Stimulated activated CD4-positive, alpha-beta T cell treated with anti-CD3 and anti-CD28 coated beads, Interleukin-1b, Interleukin-23, amount 100 ng/mL, for 48 hours (primary cell): ENCODE measurements at regions not wholly inside any gene's neighbourhood (a gene's known extent, or its start where the extent isn't known, plus 50 kb on each side); places are given as distances from the start of the nearest gene placed in this dataset.

Source experiments
- DNase-seq: peaks from one replicate; pipeline ENCODE4 v3.0.0-alpha.2; 2020

DNA sequence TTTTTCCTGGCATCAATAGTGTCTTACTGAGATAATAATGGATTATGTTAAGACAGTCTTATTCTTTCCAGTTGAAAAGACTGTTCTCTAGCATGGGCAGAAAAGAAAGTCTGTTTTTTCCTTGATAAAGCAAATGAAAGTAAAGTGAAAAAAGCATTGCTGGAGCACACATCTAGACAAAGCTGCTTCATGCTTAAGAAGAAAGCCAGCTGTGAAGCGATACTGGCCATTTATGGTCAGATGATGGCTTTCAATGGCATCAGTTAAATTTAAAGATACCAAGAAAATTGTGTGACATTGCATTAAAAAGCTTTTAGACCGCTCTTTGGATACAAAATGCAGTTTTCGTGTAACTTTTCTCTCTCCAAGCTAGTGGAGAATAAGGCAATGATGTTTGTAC, 242.1 kb upstream of the TRAM1L1 start:
- DNase-seq, result no peak

GRCh38 chr4:117328333-117328732, 243.0 kb upstream of the TRAM1L1 start:
- DNase-seq, result no peak

DNA sequence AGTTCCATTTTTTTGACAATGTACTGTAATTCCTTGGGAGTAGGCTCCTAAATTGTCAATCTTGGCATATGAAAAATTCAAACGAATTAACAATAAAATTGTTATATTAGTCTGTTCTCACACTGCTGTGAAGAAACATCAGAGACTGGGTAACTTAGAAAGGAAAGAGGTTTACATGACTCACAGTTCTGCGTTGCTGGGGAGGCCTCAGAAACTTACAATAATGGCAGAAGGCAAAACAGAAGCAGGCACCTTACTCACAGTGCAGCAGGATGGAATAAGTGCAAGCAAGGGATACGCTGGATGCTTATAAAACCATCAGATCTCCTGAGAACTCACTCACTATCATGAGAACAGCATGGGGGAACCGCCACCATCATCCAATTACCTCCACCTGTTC, 246.4 kb upstream of the TRAM1L1 start:
- no peak for DNase-seq

DNA sequence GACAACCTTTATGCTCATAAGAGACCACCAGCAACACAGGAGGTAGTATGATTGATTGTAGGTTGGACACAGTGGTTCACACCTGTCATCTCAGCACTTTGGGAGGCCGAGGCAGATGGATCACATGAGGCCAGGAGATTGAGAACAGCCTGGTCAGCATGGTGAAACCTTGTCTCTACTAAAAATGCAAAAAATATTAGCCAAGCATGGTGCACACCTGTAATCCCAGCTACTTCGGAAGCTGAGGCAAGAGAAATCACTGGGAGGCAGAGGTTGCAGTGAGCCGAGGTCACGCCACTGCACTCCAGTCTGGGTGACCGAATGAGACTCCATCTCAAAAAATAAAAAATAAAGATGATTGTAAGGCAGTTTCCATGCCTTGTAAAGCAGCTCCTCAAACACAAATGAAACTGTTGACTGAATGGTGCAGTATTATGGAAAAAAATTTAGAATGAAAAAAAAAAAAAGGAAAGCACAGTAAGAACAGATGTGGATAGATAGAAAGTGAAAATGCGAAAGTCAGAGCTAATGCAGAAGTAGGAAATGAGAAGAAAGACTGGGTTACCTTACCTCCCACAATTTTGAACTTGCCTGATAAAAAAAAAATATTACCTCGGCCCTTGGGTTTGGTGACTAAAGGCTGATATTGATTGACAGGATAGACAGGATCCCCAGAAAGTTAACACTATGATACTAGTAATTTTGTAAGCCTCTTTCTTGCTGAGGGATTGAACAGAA, 249.2 kb upstream of the TRAM1L1 start:
- no peak for DNase-seq

- no peak for DNase-seq
Measured at GRCh38 chr4:117357437-117357836, 272.1 kb upstream of the TRAM1L1 start.

- DNase-seq, result no peak
Measured at GRCh38 chr4:117357866-117358265, 272.5 kb upstream of the TRAM1L1 start.

- no peak for DNase-seq
Measured at GRCh38 chr4:117370944-117371668, 285.7 kb upstream of the TRAM1L1 start.

- DNase-seq, result no peak
Measured at GRCh38 chr4:117375101-117375500, 289.7 kb upstream of the TRAM1L1 start.

- DNase-seq, result no peak
Measured at GRCh38 chr4:117376692-117377091, 291.3 kb upstream of the TRAM1L1 start.

DNA sequence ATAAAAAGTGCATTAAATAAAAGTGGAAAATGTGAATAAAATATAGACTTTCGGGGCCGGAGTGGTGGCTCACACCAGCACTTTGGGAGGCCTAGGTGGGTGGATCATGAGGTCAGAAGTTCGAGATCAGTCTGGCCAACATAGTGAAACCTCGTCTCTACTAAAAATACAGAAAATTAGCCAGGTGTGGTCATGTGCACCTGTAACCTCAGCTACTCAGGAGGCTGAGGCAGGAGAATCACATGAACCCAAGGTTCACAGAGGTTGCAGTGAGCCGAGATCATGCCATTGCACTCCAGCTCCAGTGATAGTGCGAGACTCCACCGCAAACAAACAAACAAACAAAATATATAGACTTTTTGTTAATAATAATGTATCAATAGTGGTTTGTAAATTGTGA, 293.6 kb upstream of the TRAM1L1 start:
- no peak for DNase-seq

DNA sequence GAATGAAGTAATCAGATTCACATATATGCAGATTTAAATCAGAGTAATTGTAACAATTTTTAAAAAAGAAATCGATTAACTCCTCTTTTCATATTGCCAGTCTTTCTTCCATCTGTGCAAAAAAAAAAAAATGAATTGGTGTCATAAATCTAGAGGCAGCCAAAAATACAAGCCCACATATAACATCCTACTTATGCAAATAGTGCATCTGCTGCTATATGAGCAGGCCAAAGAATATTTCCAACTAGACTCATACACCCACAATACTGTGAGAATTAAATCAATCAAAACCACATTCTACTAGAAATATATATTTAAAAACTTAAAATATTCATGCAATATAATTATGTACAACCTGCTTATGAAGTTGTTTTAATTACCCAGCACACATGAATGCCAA, 298.1 kb upstream of the TRAM1L1 start:
- no peak for DNase-seq

DNA sequence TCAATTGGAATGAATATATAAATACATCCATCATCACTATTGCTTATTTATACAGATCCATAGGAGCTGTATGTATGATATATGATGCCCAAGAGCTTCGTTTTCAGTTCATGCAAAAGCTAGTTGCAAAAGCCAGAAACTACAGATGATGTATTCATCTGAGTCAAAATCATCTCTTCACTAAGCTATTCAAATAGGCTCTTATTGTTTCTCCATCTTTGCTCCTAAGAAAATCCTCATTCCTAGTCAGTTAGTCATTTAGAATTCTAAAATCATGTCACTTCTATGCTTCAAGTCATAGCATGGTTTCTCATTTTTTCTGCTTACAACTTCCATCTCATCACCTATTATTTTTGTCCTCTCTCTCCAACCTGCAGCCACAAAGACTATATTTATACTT, 300.1 kb upstream of the TRAM1L1 start:
- no peak for DNase-seq

- no peak for DNase-seq
Measured at GRCh38 chr4:117387072-117387471, 301.7 kb upstream of the TRAM1L1 start.

- no peak for DNase-seq
Measured at GRCh38 chr4:117400039-117400835, 314.9 kb upstream of the TRAM1L1 start.

GRCh38 chr4:117412661-117413060, 327.3 kb upstream of the TRAM1L1 start:
- no peak for DNase-seq

- DNase-seq, result no peak
Measured at GRCh38 chr4:117417856-117418255, 332.5 kb upstream of the TRAM1L1 start.

- DNase-seq, result no peak
Measured at GRCh38 chr4:117420948-117421347, 335.6 kb upstream of the TRAM1L1 start.

GRCh38 chr4:117421706-117422105, 336.3 kb upstream of the TRAM1L1 start:
- no peak for DNase-seq

- DNase-seq, result no peak
Measured at GRCh38 chr4:117422297-117422696, 336.9 kb upstream of the TRAM1L1 start.

DNA sequence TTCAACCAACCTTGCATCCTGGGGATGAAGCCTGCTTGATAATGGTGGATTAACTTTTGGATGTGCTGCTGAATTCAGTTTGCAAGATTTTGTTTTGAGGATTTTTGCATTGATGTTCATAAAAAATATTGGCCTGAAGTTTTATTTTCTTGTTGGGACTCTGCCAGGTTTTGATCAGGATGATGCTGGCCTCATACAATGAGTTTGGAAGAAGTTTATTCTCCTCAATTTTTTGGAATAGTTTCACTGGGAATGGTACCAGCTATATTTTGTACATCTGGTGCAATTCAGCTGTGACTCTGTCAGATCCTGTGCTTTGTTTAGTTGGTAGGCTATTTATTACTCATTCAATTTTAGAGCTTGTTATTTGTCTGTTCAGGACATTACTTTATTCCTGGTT, 340.3 kb upstream of the TRAM1L1 start:
- DNase-seq, result no peak

GRCh38 chr4:117428536-117428935, 343.2 kb upstream of the TRAM1L1 start:
- no peak for DNase-seq

GRCh38 chr4:117429061-117429460, 343.7 kb upstream of the TRAM1L1 start:
- peak; percentile 2 for DNase-seq

- DNase-seq, result no peak
Measured at GRCh38 chr4:117429506-117429905, 344.1 kb upstream of the TRAM1L1 start.

- DNase-seq, result no peak
Measured at GRCh38 chr4:117434424-117434823, 349.0 kb upstream of the TRAM1L1 start.
